ENCODE measurements at regions not wholly inside any gene's neighbourhood (a gene's known extent, or its start where the extent isn't known, plus 50 kb on each side); places are given as distances from the start of the nearest gene placed in this dataset.

GRCh38 chr10:84763965-84764364 is 435.6 kb downstream of the CCSER2 start:
- Histone ChIP-seq H4K8ac (replicated peaks; ENCODE audit: insufficient read length, low read depth, low read length) (no peak overlapping the region), H2BK20ac (ENCODE audit: low read depth, low read length, poor library complexity, severe bottlenecking) (no peak overlapping the region), H3K4me1 (ENCODE audit: insufficient read depth, low read length) (no peaks in the 10 kb centered on the region), H3K79me2 (ENCODE audit: insufficient read depth, low read length) (no peaks in the 10 kb centered on the region), H3K23ac (ENCODE audit: insufficient read length, low read depth, low read length) (no peak overlapping the region), H3K9me3 (ENCODE audit: control insufficient read depth, low read depth, low read length) (no peaks in the 10 kb centered on the region), H3K4me2 (ENCODE audit: insufficient read depth, insufficient read length, low read length) (no peak overlapping the region), H3K18ac (ENCODE audit: insufficient read length, low read depth, low read length) (no peak overlapping the region), H3K23me2 (ENCODE audit: insufficient read length, low read depth, low read length, poor library complexity, severe bottlenecking) (no peaks in the 10 kb centered on the region), H3K14ac (ENCODE audit: insufficient read depth, low read length) (no peak overlapping the region), H2BK5ac (ENCODE audit: insufficient read length, low read length) (no peak overlapping the region), H4K20me1 (ENCODE audit: control insufficient read depth, insufficient read depth, insufficient read length) (no peaks in the 10 kb centered on the region), H2BK120ac (ENCODE audit: low read depth, low read length, poor library complexity, severe bottlenecking) (no peak overlapping the region), H3K79me1 (ENCODE audit: insufficient read depth, low read depth, low read length, poor library complexity, severe bottlenecking) (no peaks in the 10 kb centered on the region), H4K91ac (ENCODE audit: insufficient read length, low read depth, low read length) (no peak overlapping the region), H3K56ac (ENCODE audit: insufficient read length, low read depth, low read length) (no peak overlapping the region), H2AFZ (ENCODE audit: low read length) (no peak overlapping the region), H2BK12ac (ENCODE audit: insufficient read length, low read depth, low read length) (no peak overlapping the region), H3K4ac (ENCODE audit: low read depth, low read length) (no peak overlapping the region), H2AK5ac (ENCODE audit: insufficient read length, low read length) (no peak overlapping the region), H3T11ph (ENCODE audit: low read length) (no peak overlapping the region), H4K5ac (ENCODE audit: insufficient read length, low read depth, low read length) (no peak overlapping the region), H2BK15ac (ENCODE audit: low read depth, low read length) (no peak overlapping the region), H3K9ac (ENCODE audit: extremely low read depth, insufficient read length, low read length) (no peak overlapping the region), H3K27ac (ENCODE audit: insufficient read length, low read depth, low read length) (no peak overlapping the region), H3K27me3 (ENCODE audit: insufficient read depth, low read length) (no peaks in the 10 kb centered on the region)
- no peak for TF ChIP-seq CTCF (conservative IDR thresholded peaks at IDR 0.05)
- H3K9me3 Mint-ChIP-seq: no peaks in the 10 kb centered on the region; a peak in 1 of 5 replicates
- DNase-seq: no peak
- no peak overlapping the region for H3K27ac Mint-ChIP-seq
- H3K27me3 Mint-ChIP-seq (ENCODE audit: low read depth): peaks cover 3% of the 10 kb centered on the region
- no peaks in the 10 kb centered on the region; a peak in 1 of 7 replicates for H3K36me3 Mint-ChIP-seq (ENCODE audit: insufficient read depth in 1 of 3, low read depth in 3 of 3)
- peaks cover 5 to 7% of the 10 kb centered on the region in 2 experiments for H3K4me1 Mint-ChIP-seq
- no CpG with 5 or more reads among the region's 3 CpGs for WGBS (ENCODE audit: extremely low coverage, insufficient read length, low lambda C conversion rate)
- no peak overlapping the region for H3K4me3 Mint-ChIP-seq

Measured in H9 (cell line).